VCaP (cell line): ENCODE measurements at regions not wholly inside any gene's neighbourhood (a gene's known extent, or its start where the extent isn't known, plus 50 kb on each side); places are given as distances from the start of the nearest gene placed in this dataset.

Experiments used
- H3K27ac ChIP-seq: fragments of 450-650 bp; 2 replicates; pipeline ENCODE4 v1.5.1; 2017
- CTCF ChIP-seq: fragments of 450-650 bp; conservative IDR thresholded peaks from 2 replicates; pipeline ENCODE4 v1.5.1; 2017; ENCODE audit warnings: mild to moderate bottlenecking, moderate library complexity

- no peak for TF ChIP-seq CTCF
- H3K27ac ChIP-seq: no peak overlapping the region
Observed at GRCh38 chr4:43943998-43944397, 504.6 kb downstream of the KCTD8 start.

GRCh38 chr4:43959976-43960375 is 488.6 kb downstream of the KCTD8 start:
- TF ChIP-seq CTCF: no peak
- no peak overlapping the region for H3K27ac ChIP-seq

- no peak for TF ChIP-seq CTCF
- no peak overlapping the region for H3K27ac ChIP-seq
Observed at GRCh38 chr4:43968011-43968410, 480.6 kb downstream of the KCTD8 start.

- TF ChIP-seq CTCF: no peak
- no peak overlapping the region for H3K27ac ChIP-seq
Observed at GRCh38 chr4:43983610-43984009, 465.0 kb downstream of the KCTD8 start.

GRCh38 chr4:43987331-43987944 is 461.2 kb downstream of the KCTD8 start:
- H3K27ac ChIP-seq: no peak overlapping the region
- no peak for TF ChIP-seq CTCF

GRCh38 chr4:43990551-43990950 is 458.1 kb downstream of the KCTD8 start:
- TF ChIP-seq CTCF: no peak
- no peak overlapping the region for H3K27ac ChIP-seq

GRCh38 chr4:43990963-43991362 is 457.6 kb downstream of the KCTD8 start:
- TF ChIP-seq CTCF: no peak
- H3K27ac ChIP-seq: no peak overlapping the region
